Stimulated activated CD4-positive, alpha-beta T cell treated with anti-CD3 and anti-CD28 coated beads, Interleukin-1b, Interleukin-23, amount 100 ng/mL, for 4 hours (primary cell): ENCODE measurements at regions not wholly inside any gene's neighbourhood (a gene's known extent, or its start where the extent isn't known, plus 50 kb on each side); places are given as distances from the start of the nearest gene placed in this dataset.
"Not testable (repeated sequence)": the region's sequence is repeated elsewhere in the genome, so short reads cannot be mapped to it uniquely, and the experiment has no call there.

Source experiments
- DNase-seq, 2 donors: peaks; one replicate each; pipeline ENCODE4 v3.0.0-alpha.2; 2020; ENCODE audit warnings: low read depth in 2 of 2

- DNase-seq, result not testable (repeated sequence)
These were observed 871.4 kb upstream of the DEFB115 start for GRCh38 chr20:30386099-30386498.

GRCh38 chr20:30387823-30388222, 869.6 kb upstream of the DEFB115 start:
- DNase-seq, result not testable (repeated sequence)

- DNase-seq, result not testable (repeated sequence)
These were observed 863.9 kb upstream of the DEFB115 start for GRCh38 chr20:30393523-30393922.

- DNase-seq, result not testable (repeated sequence)
These were observed 860.4 kb upstream of the DEFB115 start for GRCh38 chr20:30397111-30397510.

GRCh38 chr20:30405061-30405460, 852.4 kb upstream of the DEFB115 start:
- DNase-seq, result not testable (repeated sequence)

- not testable (repeated sequence) for DNase-seq
These were observed 851.9 kb upstream of the DEFB115 start for GRCh38 chr20:30405585-30405984.

GRCh38 chr20:30406370-30406769, 851.1 kb upstream of the DEFB115 start:
- DNase-seq, result not testable (repeated sequence)

- DNase-seq, result no peak
These were observed 844.5 kb upstream of the DEFB115 start for GRCh38 chr20:30412972-30413371.

- DNase-seq, result not testable (repeated sequence)
These were observed 840.1 kb upstream of the DEFB115 start for GRCh38 chr20:30417387-30417786.

- DNase-seq, result not testable (repeated sequence)
These were observed 839.1 kb upstream of the DEFB115 start for GRCh38 chr20:30418378-30418777.

GRCh38 chr20:30419466-30419865, 838.0 kb upstream of the DEFB115 start:
- DNase-seq, result no peak

GRCh38 chr20:30419871-30420420, 837.5 kb upstream of the DEFB115 start:
- not testable (repeated sequence) for DNase-seq
